LNCAP (cell line): ENCODE measurements at regions not wholly inside any gene's neighbourhood (a gene's known extent, or its start where the extent isn't known, plus 50 kb on each side); places are given as distances from the start of the nearest gene placed in this dataset.

Source experiments
- TF ChIP-seq, protein P1 (sequence below): fragments of 450-650 bp; IDR thresholded peaks from 2 replicates; pipeline ENCODE4 v1.5.1; 2017; ENCODE audit warnings: mild to moderate bottlenecking

- TF ChIP-seq, protein P1, sequence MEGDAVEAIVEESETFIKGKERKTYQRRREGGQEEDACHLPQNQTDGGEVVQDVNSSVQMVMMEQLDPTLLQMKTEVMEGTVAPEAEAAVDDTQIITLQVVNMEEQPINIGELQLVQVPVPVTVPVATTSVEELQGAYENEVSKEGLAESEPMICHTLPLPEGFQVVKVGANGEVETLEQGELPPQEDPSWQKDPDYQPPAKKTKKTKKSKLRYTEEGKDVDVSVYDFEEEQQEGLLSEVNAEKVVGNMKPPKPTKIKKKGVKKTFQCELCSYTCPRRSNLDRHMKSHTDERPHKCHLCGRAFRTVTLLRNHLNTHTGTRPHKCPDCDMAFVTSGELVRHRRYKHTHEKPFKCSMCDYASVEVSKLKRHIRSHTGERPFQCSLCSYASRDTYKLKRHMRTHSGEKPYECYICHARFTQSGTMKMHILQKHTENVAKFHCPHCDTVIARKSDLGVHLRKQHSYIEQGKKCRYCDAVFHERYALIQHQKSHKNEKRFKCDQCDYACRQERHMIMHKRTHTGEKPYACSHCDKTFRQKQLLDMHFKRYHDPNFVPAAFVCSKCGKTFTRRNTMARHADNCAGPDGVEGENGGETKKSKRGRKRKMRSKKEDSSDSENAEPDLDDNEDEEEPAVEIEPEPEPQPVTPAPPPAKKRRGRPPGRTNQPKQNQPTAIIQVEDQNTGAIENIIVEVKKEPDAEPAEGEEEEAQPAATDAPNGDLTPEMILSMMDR = no peak
Measured at GRCh38 chr7:41415471-41416207, 287.3 kb downstream of the INHBA start.

GRCh38 chr7:41415051-41415450 lies 287.8 kb downstream of the INHBA start:
- TF ChIP-seq, protein P1 = no peak

DNA sequence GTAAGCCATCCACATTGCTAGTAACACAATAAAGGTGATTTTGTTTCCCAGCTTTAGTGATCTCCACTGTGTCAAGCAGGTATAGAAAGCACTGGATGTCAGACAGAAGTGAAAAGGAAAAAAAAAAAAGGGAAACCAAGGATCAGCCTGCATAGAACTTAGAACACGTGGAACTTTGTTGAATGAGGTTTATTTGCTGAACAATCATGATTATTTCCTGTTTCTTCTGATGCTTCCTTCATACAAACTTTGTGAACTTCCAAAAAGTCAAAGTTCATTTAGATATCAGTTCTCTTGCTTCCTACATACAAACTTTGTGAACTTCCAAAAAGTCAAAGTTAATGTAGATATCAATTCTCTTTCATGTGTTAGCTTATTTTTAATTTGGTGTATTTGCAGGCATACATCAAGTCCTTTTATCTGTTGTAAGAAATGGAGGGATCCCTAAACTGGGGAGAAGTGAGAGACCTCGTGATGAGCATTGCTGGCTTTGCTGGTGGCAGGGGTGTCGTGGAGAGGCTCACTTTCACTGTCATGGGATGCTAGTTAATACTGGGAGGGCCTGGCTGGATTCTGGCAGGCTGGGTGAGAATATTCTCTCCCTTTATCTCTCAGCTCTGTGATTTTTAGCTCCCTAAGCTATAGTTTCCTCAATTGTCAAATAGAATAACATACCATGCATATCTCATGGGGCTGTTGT lies 298.4 kb downstream of the INHBA start:
- TF ChIP-seq, protein P1 = no peak

- TF ChIP-seq, protein P1 = no peak
Measured at GRCh38 chr7:41403291-41403690, 299.6 kb downstream of the INHBA start.

GRCh38 chr7:41401833-41402232 lies 301.1 kb downstream of the INHBA start:
- TF ChIP-seq, protein P1 = no peak

GRCh38 chr7:41399171-41399570 lies 303.7 kb downstream of the INHBA start:
- TF ChIP-seq, protein P1 = no peak

DNA sequence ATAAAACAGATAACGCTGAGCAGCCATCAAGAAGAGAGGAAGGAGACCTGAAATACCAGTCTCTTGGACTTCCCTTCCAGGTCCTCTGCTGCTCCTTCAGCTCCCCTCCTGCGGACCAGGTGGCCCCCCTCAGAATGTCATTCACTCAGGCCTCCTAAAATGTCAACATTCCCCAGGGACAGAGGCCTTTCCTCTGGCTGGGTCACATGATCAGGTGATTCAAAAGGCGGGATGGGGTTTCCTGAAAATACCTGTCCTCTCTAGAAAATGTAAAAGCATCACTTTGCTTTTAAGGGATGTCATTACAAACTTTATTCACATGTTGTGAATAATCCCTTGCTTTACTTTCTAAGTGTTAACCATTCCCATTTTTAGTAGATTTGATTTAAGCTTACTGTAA lies 311.1 kb downstream of the INHBA start:
- TF ChIP-seq, protein P1 = no peak
